PC-3 (cell line): ENCODE measurements at regions not wholly inside any gene's neighbourhood (a gene's known extent, or its start where the extent isn't known, plus 50 kb on each side); places are given as distances from the start of the nearest gene placed in this dataset.

Experiments used
- ATAC-seq: fragments of 200-7000 bp; cut with Tn5 transposase; 2 replicates; pipeline ENCODE4 v1.9.1; 2020; ENCODE audit warnings: mild to moderate bottlenecking, moderate library complexity
- BruUV-seq: library from RNA; stranded (reverse); fragments of 400-500 nt; replicated peaks from 2 replicates; lab custom pipeline; 2021; lab: Mats Ljungman, UMichigan
- CTCF ChIA-PET: fragments of 300-600 bp; sonication (Branson Sonifier 250); formaldehyde crosslinking; loops from one replicate; lab custom pipeline; 2022; ENCODE audit warnings: antibody characterized with exemption; lab: Charles Lee
- POLR2A ChIA-PET: fragments of 300-600 bp; sonication (Branson Sonifier 250); formaldehyde crosslinking; loops from one replicate; lab custom pipeline; 2022; ENCODE audit warnings: antibody characterized with exemption; ENCODE audit not compliant: unreplicated experiment; lab: Charles Lee
- DNase-seq: peaks from one replicate; pipeline ENCODE4 v3.0.0-alpha.2; 2015
- H2AFZ ChIP-seq: fragments of 300-600 bp; sonication (generic); 2 replicates; pipeline ENCODE4 v1.6.0; 2016; ENCODE audit warnings: antibody characterized with exemption, low read length
- H3F3A ChIP-seq: fragments of 300-600 bp; sonication (generic); one replicate; pipeline ENCODE4 v1.6.0; 2017; ENCODE audit warnings: antibody characterized with exemption, low read length, control low read depth, mild to moderate bottlenecking; ENCODE audit not compliant: unreplicated experiment
- H3K27ac ChIP-seq: fragments of 300-600 bp; sonication (generic); 2 replicates; pipeline ENCODE4 v1.5.1; 2016; ENCODE audit warnings: mild to moderate bottlenecking, low read length
- H3K27me3 ChIP-seq: fragments of 300-600 bp; sonication (generic); 2 replicates; pipeline ENCODE4 v1.6.1; 2016; ENCODE audit warnings: low read length, mixed read lengths
- H3K36me3 ChIP-seq: fragments of 300-600 bp; sonication (generic); 2 replicates; pipeline ENCODE4 v1.6.1; 2016; ENCODE audit warnings: low read depth, mixed run types, low read length, mixed read lengths
- H3K4me1 ChIP-seq: fragments of 300-600 bp; sonication (generic); 2 replicates; pipeline ENCODE4 v1.5.1; 2016; ENCODE audit warnings: low read length; ENCODE audit not compliant: insufficient read depth
- H3K4me2 ChIP-seq: fragments of 300-600 bp; sonication (generic); 2 replicates; pipeline ENCODE4 v1.6.0; 2016; ENCODE audit warnings: low read length
- H3K4me3 ChIP-seq: fragments of 300-600 bp; sonication (generic); 2 replicates; pipeline ENCODE4 v1.5.1; 2016; ENCODE audit warnings: mild to moderate bottlenecking, low read length, mixed read lengths
- H3K79me2 ChIP-seq: fragments of 300-600 bp; sonication (generic); 2 replicates; pipeline ENCODE4 v1.6.1; 2017; ENCODE audit warnings: low read length, mixed read lengths
- H3K9ac ChIP-seq: fragments of 300-600 bp; sonication (generic); 2 replicates; pipeline ENCODE4 v1.6.0; 2016; ENCODE audit warnings: mild to moderate bottlenecking, low read length
- H3K9me2 ChIP-seq: fragments of 300-600 bp; sonication (generic); replicated peaks from 2 replicates; pipeline ENCODE4 v1.6.1; 2016; ENCODE audit warnings: mixed run types, low read length, mixed read lengths
- H3K9me3 ChIP-seq: fragments of 300-600 bp; sonication (generic); 2 replicates; pipeline ENCODE4 v1.6.1; 2016; ENCODE audit warnings: low read length, mixed read lengths
- H4K20me1 ChIP-seq: fragments of 300-600 bp; sonication (generic); 2 replicates; pipeline ENCODE4 v1.6.1; 2016; ENCODE audit warnings: low read length, mixed read lengths
- EZH2 ChIP-seq: fragments of 300-600 bp; sonication (generic); IDR thresholded peaks from one replicate; pipeline ENCODE4 v1.6.1; 2017; ENCODE audit warnings: antibody characterized with exemption, mild to moderate bottlenecking, low read length; ENCODE audit not compliant: unreplicated experiment
- EZH2phosphoT487 ChIP-seq: fragments of 300-600 bp; sonication (generic); IDR thresholded peaks from 2 replicates; pipeline ENCODE4 v1.6.1; 2018; ENCODE audit warnings: mild to moderate bottlenecking, antibody characterized with exemption, low read length, borderline replicate concordance
- intact Hi-C: fragments of 100-400 bp; cut with micrococcal nuclease; formaldehyde crosslinking; loops from 2 replicates; pipeline ENCODE4 v1.9.0; 2023
- TF ChIP-seq, protein P1 (sequence below): fragments of 300-600 bp; sonication (generic); conservative IDR thresholded peaks from 2 replicates; pipeline ENCODE4 v1.5.1; 2017; ENCODE audit warnings: antibody characterized with exemption, low read depth, mild to moderate bottlenecking, low read length

DNA sequence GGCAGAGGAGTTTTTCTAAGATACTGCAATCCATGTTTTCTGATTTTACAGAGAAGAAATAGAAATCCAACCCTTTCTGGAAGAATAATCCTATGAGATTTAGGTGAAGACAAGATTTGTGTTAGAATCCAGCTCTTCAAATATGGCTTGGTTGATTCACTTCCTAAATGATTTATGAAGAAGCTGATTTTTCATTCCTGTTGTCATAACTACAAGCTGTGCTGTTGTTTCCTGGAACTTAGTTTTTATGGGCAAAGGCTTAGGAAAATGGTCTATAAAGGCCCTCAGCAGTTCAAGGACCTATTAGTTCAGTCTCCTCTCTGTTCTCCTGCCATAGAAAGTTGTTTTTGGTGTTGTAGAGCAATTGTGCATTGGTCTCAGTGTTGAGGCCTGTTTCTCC, 174.2 kb upstream of the FAM20A start:
- H3K4me3 ChIP-seq: no peak overlapping the region
- H3K9me3 ChIP-seq: no peaks in the 10 kb centered on the region
- TF ChIP-seq EZH2phosphoT487 (no peak), EZH2 (no peak)
- TF ChIP-seq, protein P1, sequence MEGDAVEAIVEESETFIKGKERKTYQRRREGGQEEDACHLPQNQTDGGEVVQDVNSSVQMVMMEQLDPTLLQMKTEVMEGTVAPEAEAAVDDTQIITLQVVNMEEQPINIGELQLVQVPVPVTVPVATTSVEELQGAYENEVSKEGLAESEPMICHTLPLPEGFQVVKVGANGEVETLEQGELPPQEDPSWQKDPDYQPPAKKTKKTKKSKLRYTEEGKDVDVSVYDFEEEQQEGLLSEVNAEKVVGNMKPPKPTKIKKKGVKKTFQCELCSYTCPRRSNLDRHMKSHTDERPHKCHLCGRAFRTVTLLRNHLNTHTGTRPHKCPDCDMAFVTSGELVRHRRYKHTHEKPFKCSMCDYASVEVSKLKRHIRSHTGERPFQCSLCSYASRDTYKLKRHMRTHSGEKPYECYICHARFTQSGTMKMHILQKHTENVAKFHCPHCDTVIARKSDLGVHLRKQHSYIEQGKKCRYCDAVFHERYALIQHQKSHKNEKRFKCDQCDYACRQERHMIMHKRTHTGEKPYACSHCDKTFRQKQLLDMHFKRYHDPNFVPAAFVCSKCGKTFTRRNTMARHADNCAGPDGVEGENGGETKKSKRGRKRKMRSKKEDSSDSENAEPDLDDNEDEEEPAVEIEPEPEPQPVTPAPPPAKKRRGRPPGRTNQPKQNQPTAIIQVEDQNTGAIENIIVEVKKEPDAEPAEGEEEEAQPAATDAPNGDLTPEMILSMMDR: no peak
- intact Hi-C loops: loop anchor here (10.0 kb wide), 1 partner anchor 269 kb away; no protein-coding TSS in a partner anchor
- no peaks in the 10 kb centered on the region for H4K20me1 ChIP-seq
- H3K9ac ChIP-seq: 0 out of 2 replicates have a peak overlapping the region, but pooled peaks have one; percentile 10
- DNase-seq (peak; percentile 45), ATAC-seq (peak; percentile 56)
- CTCF ChIA-PET: interaction anchor here (0.6 to 0.9 kb wide), 4 partner anchors 11 to 339 kb away, joined by 3 to 5 read pairs (median 4); no protein-coding TSS in a partner anchor
- H3F3A ChIP-seq: no peaks in the 10 kb centered on the region
- H3K9me2 ChIP-seq: no peaks in the 10 kb centered on the region
- H3K79me2 ChIP-seq: no peaks in the 10 kb centered on the region
- H3K36me3 ChIP-seq: no peaks in the 10 kb centered on the region
- peak overlapping the region; percentile 41 for H3K27ac ChIP-seq
- POLR2A ChIA-PET: no interaction called here
- no peak overlapping the region for H2AFZ ChIP-seq
- H3K27me3 ChIP-seq: no peaks in the 10 kb centered on the region
- no TSS peak for BruUV-seq
- H3K4me2 ChIP-seq: peak overlapping the region; percentile 57
- peaks cover 13% of the 10 kb centered on the region for H3K4me1 ChIP-seq

DNA sequence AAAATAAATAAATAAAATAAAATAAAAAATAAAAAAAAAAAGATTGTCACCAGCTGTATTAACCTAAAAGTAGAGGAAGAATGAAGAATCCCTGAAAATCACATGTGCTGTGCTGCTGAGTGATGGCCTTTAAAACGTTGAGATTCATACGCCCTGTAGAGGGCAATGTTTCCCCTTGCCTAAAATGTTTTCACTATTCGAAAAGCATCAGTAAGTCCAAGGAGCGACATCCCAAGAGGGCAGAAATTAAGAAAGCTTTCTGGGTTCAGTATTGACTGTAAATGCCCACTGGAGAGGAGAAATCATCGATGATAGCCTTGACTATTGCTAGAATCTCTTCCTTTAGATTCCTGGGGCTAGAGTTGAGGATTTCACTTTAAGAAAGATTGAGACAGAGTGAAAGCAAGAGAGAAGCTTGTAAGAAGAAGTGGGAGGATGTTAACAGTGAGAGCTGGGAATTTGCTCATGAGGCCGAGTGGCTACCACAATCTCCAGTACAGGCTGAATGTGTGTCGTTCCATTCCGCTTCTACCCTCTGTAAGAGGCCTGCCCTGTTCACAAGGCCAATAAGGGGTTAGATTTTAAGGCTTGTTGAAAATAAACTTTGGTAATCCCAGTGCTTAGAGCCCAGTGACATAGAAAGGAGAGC, 170.8 kb upstream of the FAM20A start:
- Histone ChIP-seq H3K4me2 (peak overlapping the region; percentile 83), H2AFZ (peak overlapping the region; percentile 85), H3K36me3 (no peaks in the 10 kb centered on the region), H3F3A (no peaks in the 10 kb centered on the region), H3K4me3 (peak overlapping the region; percentile 65), H3K27me3 (no peaks in the 10 kb centered on the region), H4K20me1 (no peaks in the 10 kb centered on the region), H3K27ac (no peak overlapping the region), H3K79me2 (no peaks in the 10 kb centered on the region), H3K4me1 (peaks cover 13% of the 10 kb centered on the region), H3K9ac (no peak overlapping the region), H3K9me3 (no peaks in the 10 kb centered on the region), H3K9me2 (no peaks in the 10 kb centered on the region)
- ChIA-PET POLR2A (interaction anchor here (0.6 kb wide), 1 partner anchor 623 kb away, joined by 4 read pairs; no protein-coding TSS in a partner anchor), CTCF (interaction anchor here (0.5 to 1.4 kb wide), 11 partner anchors 22 to 753 kb away, joined by 3 to 9 read pairs (median 4); no protein-coding TSS in a partner anchor)
- DNase-seq (peak; percentile 81), ATAC-seq (peak; percentile 69)
- intact Hi-C loops: loop anchor here (1.0 to 10.0 kb wide), 4 partner anchors 273 to 750 kb away; no protein-coding TSS in a partner anchor
- TF ChIP-seq, protein P1: peak; percentile 88
- no peak for TF ChIP-seq EZH2phosphoT487
- no peak for TF ChIP-seq EZH2
- BruUV-seq: no TSS peak

DNA sequence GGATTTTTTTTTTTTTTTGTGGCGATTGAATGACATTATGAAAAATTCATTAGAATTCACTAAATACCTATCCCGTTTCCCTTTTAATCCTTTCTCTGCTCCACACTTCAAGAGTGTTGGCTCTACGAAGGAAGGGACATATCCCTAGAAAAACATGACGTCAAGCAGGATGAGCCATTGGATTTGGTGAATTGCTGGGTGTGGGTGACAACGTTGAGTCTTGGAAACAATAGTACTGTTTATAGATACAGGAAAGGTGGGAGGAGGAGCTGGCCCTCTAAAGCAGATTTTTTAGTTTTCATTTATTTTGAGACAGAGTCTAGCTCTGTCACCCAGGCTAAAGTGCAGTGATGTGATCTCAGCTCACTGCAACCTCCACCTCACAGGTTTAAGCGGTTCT, 167.6 kb upstream of the FAM20A start:
- H4K20me1 ChIP-seq: no peaks in the 10 kb centered on the region
- H2AFZ ChIP-seq: no peak overlapping the region
- CTCF ChIA-PET: interaction anchor here (0.7 kb wide), 1 partner anchor 212 kb away, joined by 8 read pairs; no protein-coding TSS in a partner anchor
- DNase-seq (no peak), ATAC-seq (no peak)
- no peaks in the 10 kb centered on the region for H3K79me2 ChIP-seq
- intact Hi-C loops: no loop called here
- H3K4me1 ChIP-seq: no peaks in the 10 kb centered on the region
- H3K36me3 ChIP-seq: no peaks in the 10 kb centered on the region
- H3F3A ChIP-seq: no peaks in the 10 kb centered on the region
- TF ChIP-seq EZH2: no peak
- TF ChIP-seq, protein P1: no peak
- TF ChIP-seq EZH2phosphoT487: no peak
- H3K9me2 ChIP-seq: no peaks in the 10 kb centered on the region
- H3K9me3 ChIP-seq: no peaks in the 10 kb centered on the region
- POLR2A ChIA-PET: no interaction called here
- no TSS peak for BruUV-seq
- H3K4me2 ChIP-seq: no peak overlapping the region
- no peaks in the 10 kb centered on the region for H3K27me3 ChIP-seq
- no peak overlapping the region for H3K27ac ChIP-seq
- H3K9ac ChIP-seq: no peak overlapping the region
- no peak overlapping the region for H3K4me3 ChIP-seq
